PC-3 (cell line): ENCODE measurements at regions not wholly inside any gene's neighbourhood (a gene's known extent, or its start where the extent isn't known, plus 50 kb on each side); places are given as distances from the start of the nearest gene placed in this dataset.

ENCODE experiments used
- ATAC-seq: fragments of 200-7000 bp; cut with Tn5 transposase; 2 replicates; pipeline ENCODE4 v1.9.1; 2020; ENCODE audit warnings: mild to moderate bottlenecking, moderate library complexity
- BruUV-seq: library from RNA; stranded (reverse); fragments of 400-500 nt; replicated peaks from 2 replicates; lab custom pipeline; 2021; lab: Mats Ljungman, UMichigan
- CTCF ChIA-PET: fragments of 300-600 bp; sonication (Branson Sonifier 250); formaldehyde crosslinking; loops from one replicate; lab custom pipeline; 2022; ENCODE audit warnings: antibody characterized with exemption; lab: Charles Lee
- POLR2A ChIA-PET: fragments of 300-600 bp; sonication (Branson Sonifier 250); formaldehyde crosslinking; loops from one replicate; lab custom pipeline; 2022; ENCODE audit warnings: antibody characterized with exemption; ENCODE audit not compliant: unreplicated experiment; lab: Charles Lee
- DNase-seq: peaks from one replicate; pipeline ENCODE4 v3.0.0-alpha.2; 2015
- H2AFZ ChIP-seq: fragments of 300-600 bp; sonication (generic); 2 replicates; pipeline ENCODE4 v1.6.0; 2016; ENCODE audit warnings: antibody characterized with exemption, low read length
- H3F3A ChIP-seq: fragments of 300-600 bp; sonication (generic); one replicate; pipeline ENCODE4 v1.6.0; 2017; ENCODE audit warnings: antibody characterized with exemption, low read length, control low read depth, mild to moderate bottlenecking; ENCODE audit not compliant: unreplicated experiment
- H3K27ac ChIP-seq: fragments of 300-600 bp; sonication (generic); 2 replicates; pipeline ENCODE4 v1.5.1; 2016; ENCODE audit warnings: mild to moderate bottlenecking, low read length
- H3K27me3 ChIP-seq: fragments of 300-600 bp; sonication (generic); 2 replicates; pipeline ENCODE4 v1.6.1; 2016; ENCODE audit warnings: low read length, mixed read lengths
- H3K36me3 ChIP-seq: fragments of 300-600 bp; sonication (generic); 2 replicates; pipeline ENCODE4 v1.6.1; 2016; ENCODE audit warnings: low read depth, mixed run types, low read length, mixed read lengths
- H3K4me1 ChIP-seq: fragments of 300-600 bp; sonication (generic); 2 replicates; pipeline ENCODE4 v1.5.1; 2016; ENCODE audit warnings: low read length; ENCODE audit not compliant: insufficient read depth
- H3K4me2 ChIP-seq: fragments of 300-600 bp; sonication (generic); 2 replicates; pipeline ENCODE4 v1.6.0; 2016; ENCODE audit warnings: low read length
- H3K4me3 ChIP-seq: fragments of 300-600 bp; sonication (generic); 2 replicates; pipeline ENCODE4 v1.5.1; 2016; ENCODE audit warnings: mild to moderate bottlenecking, low read length, mixed read lengths
- H3K79me2 ChIP-seq: fragments of 300-600 bp; sonication (generic); 2 replicates; pipeline ENCODE4 v1.6.1; 2017; ENCODE audit warnings: low read length, mixed read lengths
- H3K9ac ChIP-seq: fragments of 300-600 bp; sonication (generic); 2 replicates; pipeline ENCODE4 v1.6.0; 2016; ENCODE audit warnings: mild to moderate bottlenecking, low read length
- H3K9me2 ChIP-seq: fragments of 300-600 bp; sonication (generic); replicated peaks from 2 replicates; pipeline ENCODE4 v1.6.1; 2016; ENCODE audit warnings: mixed run types, low read length, mixed read lengths
- H3K9me3 ChIP-seq: fragments of 300-600 bp; sonication (generic); 2 replicates; pipeline ENCODE4 v1.6.1; 2016; ENCODE audit warnings: low read length, mixed read lengths
- H4K20me1 ChIP-seq: fragments of 300-600 bp; sonication (generic); 2 replicates; pipeline ENCODE4 v1.6.1; 2016; ENCODE audit warnings: low read length, mixed read lengths
- CTCF ChIP-seq: fragments of 300-600 bp; sonication (generic); conservative IDR thresholded peaks from 2 replicates; pipeline ENCODE4 v1.5.1; 2017; ENCODE audit warnings: antibody characterized with exemption, low read depth, mild to moderate bottlenecking, low read length
- EZH2 ChIP-seq: fragments of 300-600 bp; sonication (generic); IDR thresholded peaks from one replicate; pipeline ENCODE4 v1.6.1; 2017; ENCODE audit warnings: antibody characterized with exemption, mild to moderate bottlenecking, low read length; ENCODE audit not compliant: unreplicated experiment
- EZH2phosphoT487 ChIP-seq: fragments of 300-600 bp; sonication (generic); IDR thresholded peaks from 2 replicates; pipeline ENCODE4 v1.6.1; 2018; ENCODE audit warnings: mild to moderate bottlenecking, antibody characterized with exemption, low read length, borderline replicate concordance
- intact Hi-C: fragments of 100-400 bp; cut with micrococcal nuclease; formaldehyde crosslinking; loops from 2 replicates; pipeline ENCODE4 v1.9.0; 2023

DNA sequence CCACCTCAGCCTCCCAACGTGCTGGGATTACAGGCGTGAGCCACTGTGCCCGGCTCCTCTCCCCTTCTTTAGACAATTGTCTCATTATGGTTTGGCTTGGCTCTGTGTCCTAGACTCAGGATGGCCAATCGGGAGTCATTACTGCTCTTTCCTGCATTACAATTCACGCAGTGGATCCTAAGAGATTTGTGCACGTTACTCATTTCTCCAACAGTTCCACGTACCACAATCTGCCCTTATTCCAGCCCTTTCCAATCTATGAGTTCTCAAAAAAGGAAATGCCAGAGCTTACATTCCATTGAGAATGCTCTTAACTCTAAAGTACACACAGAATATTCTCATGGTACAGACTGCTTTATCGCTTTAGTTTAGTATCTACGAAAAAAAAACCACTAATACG is 357.0 kb downstream of the GPATCH2 start:
- H3F3A ChIP-seq, result peaks cover 5% of the 10 kb centered on the region
- no peaks in the 10 kb centered on the region for H3K79me2 ChIP-seq
- no peaks in the 10 kb centered on the region for H4K20me1 ChIP-seq
- no TSS peak for BruUV-seq
- H3K27me3 ChIP-seq, result no peaks in the 10 kb centered on the region
- no peak for ATAC-seq
- no peaks in the 10 kb centered on the region for H3K9me2 ChIP-seq
- TF ChIP-seq CTCF (no peak), EZH2phosphoT487 (no peak), EZH2 (no peak)
- H2AFZ ChIP-seq, result no peak overlapping the region
- peaks cover 46% of the 10 kb centered on the region for H3K4me1 ChIP-seq
- no peak overlapping the region for H3K4me2 ChIP-seq
- CTCF ChIA-PET, result no interaction called here
- H3K9me3 ChIP-seq, result no peaks in the 10 kb centered on the region
- peak overlapping the region; percentile 92; the same call in 1 of the 2 replicates for H3K27ac ChIP-seq
- intact Hi-C loops, result loop anchor here (2.0 kb wide), 1 partner anchor 265 kb away; no protein-coding TSS in a partner anchor
- H3K9ac ChIP-seq, result no peak overlapping the region
- POLR2A ChIA-PET, result no interaction called here
- DNase-seq, result peak; percentile 23
- H3K4me3 ChIP-seq, result no peak overlapping the region
- no peaks in the 10 kb centered on the region for H3K36me3 ChIP-seq

DNA sequence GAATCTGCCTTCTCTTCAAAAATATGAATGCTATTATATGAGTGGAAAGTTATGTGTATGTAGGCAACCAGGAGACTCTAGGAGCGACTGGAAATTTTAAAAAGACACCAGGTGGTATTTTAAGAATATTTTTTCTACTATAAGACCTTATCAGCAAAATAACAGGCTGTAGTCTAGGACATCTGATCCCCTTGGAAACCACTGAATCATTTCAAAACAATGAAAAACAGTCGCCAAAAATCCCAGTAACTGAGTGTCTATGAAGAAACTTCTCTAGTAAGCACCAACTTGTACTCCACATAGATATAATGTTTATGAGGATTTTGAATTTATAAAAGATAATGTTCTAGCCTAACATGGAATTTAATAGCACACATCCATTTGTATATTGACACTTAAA is 358.5 kb downstream of the GPATCH2 start:
- BruUV-seq, result no TSS peak
- Histone ChIP-seq H3K4me3 (no peak overlapping the region), H3K9me2 (no peaks in the 10 kb centered on the region), H3K4me2 (no peak overlapping the region), H2AFZ (no peak overlapping the region), H3K9me3 (no peaks in the 10 kb centered on the region), H3F3A (peaks cover 5% of the 10 kb centered on the region), H3K27ac (no peak overlapping the region), H3K4me1 (peaks cover 31% of the 10 kb centered on the region), H3K9ac (no peak overlapping the region), H3K27me3 (no peaks in the 10 kb centered on the region), H3K79me2 (no peaks in the 10 kb centered on the region), H4K20me1 (no peaks in the 10 kb centered on the region), H3K36me3 (no peaks in the 10 kb centered on the region)
- TF ChIP-seq EZH2phosphoT487 (no peak), CTCF (no peak), EZH2 (no peak)
- intact Hi-C loops, result no loop called here
- CTCF ChIA-PET, result no interaction called here
- DNase-seq (peak; percentile 65), ATAC-seq (no peak)
- POLR2A ChIA-PET, result no interaction called here

GRCh38 chr1:217270101-217270500 is 360.8 kb downstream of the GPATCH2 start:
- peaks cover 13% of the 10 kb centered on the region for H3K4me1 ChIP-seq
- no peaks in the 10 kb centered on the region for H3F3A ChIP-seq
- no peaks in the 10 kb centered on the region for H4K20me1 ChIP-seq
- no peaks in the 10 kb centered on the region for H3K79me2 ChIP-seq
- BruUV-seq, result no TSS peak
- no peak overlapping the region for H3K4me3 ChIP-seq
- ChIA-PET POLR2A (no interaction called here), CTCF (no interaction called here)
- H2AFZ ChIP-seq, result no peak overlapping the region
- ATAC-seq (no peak), DNase-seq (no peak)
- no peak overlapping the region for H3K9ac ChIP-seq
- intact Hi-C loops, result no loop called here
- H3K27ac ChIP-seq, result no peak overlapping the region
- no peaks in the 10 kb centered on the region for H3K27me3 ChIP-seq
- no peak overlapping the region for H3K4me2 ChIP-seq
- no peaks in the 10 kb centered on the region for H3K36me3 ChIP-seq
- no peak for TF ChIP-seq EZH2phosphoT487
- no peak for TF ChIP-seq CTCF
- TF ChIP-seq EZH2, result no peak
- H3K9me2 ChIP-seq, result no peaks in the 10 kb centered on the region
- H3K9me3 ChIP-seq, result no peaks in the 10 kb centered on the region
